Left renal cortex interstitium (tissue), 4 donors: ENCODE measurements at regions not wholly inside any gene's neighbourhood (a gene's known extent, or its start where the extent isn't known, plus 50 kb on each side); places are given as distances from the start of the nearest gene placed in this dataset.

Source experiments
- DNase-seq, 4 donors: peaks; one replicate each; pipeline ENCODE4 v3.0.0-alpha.2; 2013; ENCODE audit warnings: low read depth in 4 of 4, low spot score in 2 of 4, missing footprints in 1 of 4

- no peak for DNase-seq
These were observed 346.8 kb downstream of the STK39 start for GRCh38 chr2:167900435-167901114.

- DNase-seq: no peak
These were observed 349.1 kb downstream of the STK39 start for GRCh38 chr2:167898340-167898739.

GRCh38 chr2:167891841-167892240 lies 355.6 kb downstream of the STK39 start:
- no peak for DNase-seq

- DNase-seq: no peak
These were observed 356.7 kb downstream of the STK39 start for GRCh38 chr2:167890739-167891138.

GRCh38 chr2:167880415-167880814 lies 367.0 kb downstream of the STK39 start:
- no peak for DNase-seq

- no peak for DNase-seq
These were observed 371.9 kb downstream of the STK39 start for GRCh38 chr2:167875529-167875928.

- DNase-seq: no peak
These were observed 372.6 kb downstream of the STK39 start for GRCh38 chr2:167874812-167875211.

GRCh38 chr2:167871286-167871685 lies 376.1 kb downstream of the STK39 start:
- no peak for DNase-seq

- no peak for DNase-seq
These were observed 378.2 kb downstream of the STK39 start for GRCh38 chr2:167869200-167869599.

GRCh38 chr2:167863377-167863776 lies 384.0 kb downstream of the STK39 start:
- no peak for DNase-seq

GRCh38 chr2:167862782-167863181 lies 384.6 kb downstream of the STK39 start:
- no peak for DNase-seq

- DNase-seq: no peak
These were observed 385.1 kb downstream of the STK39 start for GRCh38 chr2:167862296-167862695.

GRCh38 chr2:167861574-167862193 lies 385.7 kb downstream of the STK39 start:
- DNase-seq: no peak

GRCh38 chr2:167860082-167860481 lies 387.3 kb downstream of the STK39 start:
- DNase-seq: no peak

GRCh38 chr2:167859676-167860075 lies 387.7 kb downstream of the STK39 start:
- DNase-seq: no peak

- no peak for DNase-seq
These were observed 389.3 kb downstream of the STK39 start for GRCh38 chr2:167858086-167858485.

GRCh38 chr2:167857416-167857815 lies 390.0 kb downstream of the STK39 start:
- no peak for DNase-seq

- no peak for DNase-seq
These were observed 391.2 kb downstream of the STK39 start for GRCh38 chr2:167856190-167856589.

- DNase-seq: no peak
These were observed 392.2 kb downstream of the STK39 start for GRCh38 chr2:167855211-167855610.

GRCh38 chr2:167853717-167854116 lies 393.7 kb downstream of the STK39 start:
- no peak for DNase-seq

- no peak for DNase-seq
These were observed 395.5 kb downstream of the STK39 start for GRCh38 chr2:167851876-167852275.

- DNase-seq: no peak
These were observed 396.0 kb downstream of the STK39 start for GRCh38 chr2:167851323-167851860.
